Esophagus muscularis mucosa (tissue), 4 donors: ENCODE measurements at regions not wholly inside any gene's neighbourhood (a gene's known extent, or its start where the extent isn't known, plus 50 kb on each side); places are given as distances from the start of the nearest gene placed in this dataset.

ENCODE experiments used
- DNase-seq: peaks from one replicate; pipeline ENCODE4 v3.0.0-alpha.2; 2017; ENCODE audit errors: extremely low spot score
- H3K27ac ChIP-seq, 4 donors: fragments of 200-600 bp; sonication (generic); replicated peaks in 1 of 4; 1 replicate in 3 of 4; 2 replicates in 1 of 4; pipeline ENCODE4 v1.5.1; 2016 to 2019; ENCODE audit warnings: mild to moderate bottlenecking in 1 of 4
- H3K27me3 ChIP-seq, 4 donors: fragments of 200-600 bp; sonication (generic); one replicate each; pipeline versions ENCODE4 v1.5.1 to v1.6.0; 2016 to 2019
- H3K36me3 ChIP-seq, 4 donors: fragments of 200-600 bp; sonication (generic); one replicate each; pipeline ENCODE4 v1.5.1; 2016 to 2019
- H3K4me1 ChIP-seq, 4 donors: fragments of 200-600 bp; sonication (generic); one replicate each; pipeline ENCODE4 v1.5.1; 2016 to 2019
- H3K4me3 ChIP-seq, 4 donors: fragments of 200-600 bp; sonication (generic); 1 replicate in 2 of 4; 2 replicates in 2 of 4; pipeline ENCODE4 v1.5.1; 2016 to 2019; ENCODE audit warnings: mild to moderate bottlenecking in 4 of 4, moderate library complexity in 1 of 4
- H3K9me3 ChIP-seq, 4 donors: fragments of 200-600 bp; sonication (generic); 1 replicate in 3 of 4; 2 replicates in 1 of 4; pipeline ENCODE4 v1.5.1; 2016 to 2019
- CTCF ChIP-seq, 3 experiments: fragments of 200-600 bp in 2 of 3; fragments of 450-650 bp in 1 of 3; sonication (generic) in 2 of 3; IDR thresholded peaks; one replicate each; pipeline ENCODE4 v1.5.1; 2017 to 2019; ENCODE audit warnings: antibody characterized with exemption in 3 of 3, mild to moderate bottlenecking in 2 of 3, moderate library complexity in 1 of 3
- EP300 ChIP-seq: sonication (generic); formaldehyde crosslinking; IDR thresholded peaks from one replicate; pipeline ENCODE4 v1.6.1; 2017; ENCODE audit warnings: antibody characterized with exemption
- POLR2A ChIP-seq: fragments of 450-650 bp; IDR thresholded peaks from one replicate; pipeline ENCODE4 v1.6.1; 2017; ENCODE audit warnings: antibody characterized with exemption, moderate library complexity, mild to moderate bottlenecking, low read depth
- POLR2AphosphoS5 ChIP-seq, 2 donors: sonication (generic); formaldehyde crosslinking; IDR thresholded peaks; one replicate each; pipeline ENCODE4 v1.6.1; 2017; ENCODE audit warnings: antibody characterized with exemption in 2 of 2
- WGBS: methylation state at CpG from one replicate; pipeline ENCODE4 v1.1.5; 2018; 5-methylcytosine and 5-hydroxymethylcytosine counted together
- intact Hi-C: fragments of 100-400 bp; cut with DNase I; formaldehyde crosslinking; loops from one replicate; pipeline ENCODE4 v1.15.1; 2023

DNA sequence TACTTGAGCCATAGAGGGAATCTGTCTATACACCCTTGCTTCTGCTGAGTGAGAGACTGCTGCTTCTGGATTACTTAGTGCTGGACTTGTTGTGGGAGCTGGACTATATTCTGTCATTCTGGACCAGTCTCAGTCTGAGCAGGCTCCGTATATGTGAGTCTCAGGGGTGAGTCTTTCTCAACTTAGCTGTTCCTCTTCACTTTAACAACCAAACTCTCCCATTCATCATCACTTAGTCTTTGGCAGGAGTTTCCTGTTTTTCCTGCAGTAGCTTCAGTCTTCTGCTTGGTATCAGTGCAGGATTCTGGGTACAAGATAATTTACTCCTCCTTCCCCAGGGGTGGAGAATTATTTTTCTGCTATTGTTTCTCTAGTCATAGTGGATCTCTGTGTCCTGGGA, 779.5 kb downstream of the METTL15 start:
- 21% methylated on average over 1 of the region's 1 CpG for WGBS
- Histone ChIP-seq H3K4me1 (no peaks in the 10 kb centered on the region), H3K27ac (no peak overlapping the region), H3K27me3 (no peaks in the 10 kb centered on the region), H3K4me3 (no peak overlapping the region), H3K9me3 (no peaks in the 10 kb centered on the region), H3K36me3 (no peaks in the 10 kb centered on the region)
- no peak for DNase-seq
- intact Hi-C loops: no loop called here
- no peak for TF ChIP-seq POLR2A
- no peak for TF ChIP-seq EP300
- no peak for TF ChIP-seq POLR2AphosphoS5 (IDR thresholded peaks at IDR 0.05)
- no peak for TF ChIP-seq CTCF (IDR thresholded peaks at IDR 0.05)

GRCh38 chr11:28879869-28880268, 771.7 kb downstream of the METTL15 start:
- Histone ChIP-seq H3K4me3 (no peak overlapping the region), H3K27ac (no peak overlapping the region), H3K36me3 (no peaks in the 10 kb centered on the region), H3K27me3 (no peaks in the 10 kb centered on the region), H3K9me3 (no peaks in the 10 kb centered on the region), H3K4me1 (no peaks in the 10 kb centered on the region)
- no peak for TF ChIP-seq POLR2AphosphoS5 (IDR thresholded peaks at IDR 0.05)
- no peak for TF ChIP-seq POLR2A
- TF ChIP-seq CTCF (IDR thresholded peaks at IDR 0.05): no peak
- TF ChIP-seq EP300: no peak
- no peak for DNase-seq
- intact Hi-C loops: no loop called here
- WGBS: 86% methylated on average over 2 of the region's 2 CpGs

- H3K4me1 ChIP-seq: no peaks in the 10 kb centered on the region
- no peak overlapping the region for H3K27ac ChIP-seq
- 84% methylated on average over 4 of the region's 4 CpGs for WGBS
- no peak for TF ChIP-seq CTCF (IDR thresholded peaks at IDR 0.05)
- no peak for TF ChIP-seq POLR2A
- no peak for TF ChIP-seq POLR2AphosphoS5 (IDR thresholded peaks at IDR 0.05)
- no peak for TF ChIP-seq EP300
- DNase-seq: no peak
- no peaks in the 10 kb centered on the region for H3K36me3 ChIP-seq
- no peaks in the 10 kb centered on the region for H3K27me3 ChIP-seq
- H3K9me3 ChIP-seq: no peaks in the 10 kb centered on the region
- no peak overlapping the region for H3K4me3 ChIP-seq
- intact Hi-C loops: no loop called here
Measured at GRCh38 chr11:28878025-28878424, 769.8 kb downstream of the METTL15 start.

GRCh38 chr11:28877340-28877739, 769.2 kb downstream of the METTL15 start:
- no peak for DNase-seq
- Histone ChIP-seq H3K27me3 (no peaks in the 10 kb centered on the region), H3K27ac (no peak overlapping the region), H3K9me3 (no peaks in the 10 kb centered on the region), H3K4me3 (no peak overlapping the region), H3K36me3 (no peaks in the 10 kb centered on the region), H3K4me1 (no peaks in the 10 kb centered on the region)
- TF ChIP-seq POLR2AphosphoS5 (IDR thresholded peaks at IDR 0.05) (no peak), CTCF (IDR thresholded peaks at IDR 0.05) (no peak), EP300 (no peak), POLR2A (no peak)
- intact Hi-C loops: no loop called here

GRCh38 chr11:28874706-28875105, 766.5 kb downstream of the METTL15 start:
- H3K9me3 ChIP-seq: no peaks in the 10 kb centered on the region
- no peak overlapping the region for H3K4me3 ChIP-seq
- no peaks in the 10 kb centered on the region for H3K27me3 ChIP-seq
- no peaks in the 10 kb centered on the region for H3K4me1 ChIP-seq
- H3K27ac ChIP-seq: no peak overlapping the region
- WGBS: 52% methylated on average over 1 of the region's 1 CpG
- no peaks in the 10 kb centered on the region for H3K36me3 ChIP-seq
- no peak for TF ChIP-seq CTCF (IDR thresholded peaks at IDR 0.05)
- DNase-seq: no peak
- intact Hi-C loops: no loop called here
